Stimulated activated CD4-positive, alpha-beta T cell treated with anti-CD3 and anti-CD28 coated beads, Interleukin-2, amount 100 ng/mL, for 24 hours (primary cell): ENCODE measurements at regions not wholly inside any gene's neighbourhood (a gene's known extent, or its start where the extent isn't known, plus 50 kb on each side); places are given as distances from the start of the nearest gene placed in this dataset.
"Not testable (repeated sequence)": the region's sequence is repeated elsewhere in the genome, so short reads cannot be mapped to it uniquely, and the experiment has no call there.

Experiments used
- DNase-seq, 2 donors: peaks; one replicate each; pipeline ENCODE4 v3.0.0-alpha.2; 2020

DNA sequence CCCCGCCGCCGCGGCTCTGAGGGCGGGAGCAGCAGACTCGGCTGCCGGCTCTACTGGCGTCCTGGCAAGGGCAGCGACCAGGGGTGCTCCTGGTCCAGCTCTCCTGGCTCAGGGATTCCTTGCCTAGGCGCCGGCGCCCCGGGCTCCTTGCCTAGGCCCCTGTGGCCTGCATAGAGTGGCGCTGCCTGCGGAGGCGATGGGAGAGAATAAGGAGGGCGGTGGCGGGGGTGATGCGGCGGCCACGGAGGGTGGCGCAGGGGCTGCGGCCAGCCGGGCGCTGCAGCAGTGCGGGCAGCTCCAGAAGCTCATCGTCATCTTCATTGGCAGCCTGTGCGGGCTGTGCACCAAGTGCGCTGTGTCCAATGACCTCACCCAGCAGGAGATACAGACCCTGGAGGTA lies 136.6 kb upstream of the TP53TG3D start:
- DNase-seq = not testable (repeated sequence)

GRCh38 chr16:32120372-32120771 lies 132.7 kb upstream of the TP53TG3D start:
- DNase-seq = not testable (repeated sequence)

GRCh38 chr16:32120779-32121178 lies 132.3 kb upstream of the TP53TG3D start:
- DNase-seq = not testable (repeated sequence)

GRCh38 chr16:32121273-32121900 lies 131.7 kb upstream of the TP53TG3D start:
- not testable (repeated sequence) for DNase-seq

DNA sequence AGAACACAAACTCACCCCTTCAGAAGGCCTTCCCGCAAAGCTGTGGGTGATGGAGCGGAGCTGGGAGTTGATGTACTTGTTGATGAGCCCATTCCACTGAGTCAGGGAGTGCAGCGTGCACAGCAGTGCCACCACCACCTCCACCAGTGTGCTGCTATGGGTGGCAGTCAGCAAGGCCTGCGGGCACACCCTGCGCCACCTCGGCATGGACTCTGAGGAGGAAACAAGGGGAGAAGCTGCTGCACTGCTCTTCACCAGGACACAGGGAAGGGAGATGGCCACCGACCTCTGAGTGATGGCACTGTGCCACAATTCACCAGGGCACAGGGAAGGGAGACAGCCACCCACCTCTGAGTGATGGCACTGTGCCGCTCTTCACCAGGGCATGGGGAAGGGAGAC lies 100.7 kb upstream of the TP53TG3D start:
- DNase-seq = not testable (repeated sequence)

DNA sequence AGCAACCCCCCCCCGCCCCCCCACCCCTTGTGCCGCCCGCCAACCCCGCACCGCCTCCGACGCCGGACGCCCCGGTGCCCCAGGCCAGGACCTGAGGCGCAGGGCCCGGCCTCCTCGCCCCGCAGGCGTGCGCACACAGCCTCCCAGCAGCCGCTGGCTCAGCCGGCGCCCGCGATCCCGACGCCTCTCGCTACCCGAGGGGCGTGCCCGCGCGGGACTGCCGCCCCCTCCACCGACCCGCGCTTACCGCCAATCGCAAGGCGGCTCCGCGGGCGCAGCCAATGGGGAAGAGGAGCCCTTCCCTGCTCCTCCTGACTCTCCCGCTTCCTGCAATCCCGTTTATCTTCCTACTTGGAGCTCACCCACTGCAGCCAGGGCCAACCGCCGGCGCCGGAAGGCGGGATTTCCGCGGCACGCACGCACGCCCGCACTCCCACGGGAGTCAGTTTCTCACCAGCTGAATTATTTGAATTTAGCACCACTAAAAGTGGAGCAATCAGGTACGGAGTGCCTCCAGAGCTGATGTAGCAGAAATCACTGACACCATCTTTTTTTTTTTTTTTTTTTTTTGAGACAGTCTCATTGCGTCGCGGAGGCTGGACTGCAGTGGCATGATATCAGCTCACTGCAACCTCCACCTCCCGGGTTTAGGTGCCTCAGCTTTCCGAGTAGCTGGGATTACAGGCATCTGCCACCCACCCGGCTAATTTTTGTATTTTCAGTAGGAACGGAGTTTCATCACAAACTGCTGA lies 65.0 kb upstream of the TP53TG3D start:
- DNase-seq = not testable (repeated sequence)

GRCh38 chr16:32202585-32202984 lies 50.5 kb upstream of the TP53TG3D start:
- DNase-seq = not testable (repeated sequence)
